ENCODE measurements at regions not wholly inside any gene's neighbourhood (a gene's known extent, or its start where the extent isn't known, plus 50 kb on each side); places are given as distances from the start of the nearest gene placed in this dataset.
"Not testable (repeated sequence)": the region's sequence is repeated elsewhere in the genome, so short reads cannot be mapped to it uniquely, and the experiment has no call there.

- no peak for DNase-seq
Observed at GRCh38 chr9:13470836-13471235, 191.3 kb upstream of the MPDZ start.

- no peak for DNase-seq
Observed at GRCh38 chr9:13467157-13467556, 187.7 kb upstream of the MPDZ start.

GRCh38 chr9:13461414-13461991 lies 182.0 kb upstream of the MPDZ start:
- DNase-seq = no peak

GRCh38 chr9:13459071-13459470 lies 179.6 kb upstream of the MPDZ start:
- DNase-seq = no peak

GRCh38 chr9:13457795-13458194 lies 178.3 kb upstream of the MPDZ start:
- DNase-seq = no peak

GRCh38 chr9:13450723-13451122 lies 171.2 kb upstream of the MPDZ start:
- no peak for DNase-seq

GRCh38 chr9:13448482-13448881 lies 169.0 kb upstream of the MPDZ start:
- DNase-seq = no peak

GRCh38 chr9:13447843-13448422 lies 168.4 kb upstream of the MPDZ start:
- no peak for DNase-seq

- no peak for DNase-seq
Observed at GRCh38 chr9:13446938-13447842, 167.7 kb upstream of the MPDZ start.

GRCh38 chr9:13446286-13446937 lies 166.9 kb upstream of the MPDZ start:
- no peak for DNase-seq

- DNase-seq = peak; percentile 20 to 77
Observed at GRCh38 chr9:13445103-13445500, 165.6 kb upstream of the MPDZ start.

- no peak for DNase-seq
Observed at GRCh38 chr9:13444245-13445102, 165.0 kb upstream of the MPDZ start.

GRCh38 chr9:13443346-13444244 lies 164.1 kb upstream of the MPDZ start:
- peak in 1 of 2 experiments; percentile 31 for DNase-seq

GRCh38 chr9:13439685-13440476 lies 160.4 kb upstream of the MPDZ start:
- no peak for DNase-seq

- DNase-seq = no peak
Observed at GRCh38 chr9:13437866-13438265, 158.4 kb upstream of the MPDZ start.

GRCh38 chr9:13436591-13436990 lies 157.1 kb upstream of the MPDZ start:
- no peak for DNase-seq

- DNase-seq = not testable (repeated sequence)
Observed at GRCh38 chr9:13433453-13433852, 154.0 kb upstream of the MPDZ start.

GRCh38 chr9:13432904-13433303 lies 153.4 kb upstream of the MPDZ start:
- DNase-seq = no peak

- no peak for DNase-seq
Observed at GRCh38 chr9:13431692-13432091, 152.2 kb upstream of the MPDZ start.

- DNase-seq = no peak
Observed at GRCh38 chr9:13431222-13431536, 151.7 kb upstream of the MPDZ start.

All from cerebellar nuclear complex (tissue), 1 donor.